ENCODE measurements at regions not wholly inside any gene's neighbourhood (a gene's known extent, or its start where the extent isn't known, plus 50 kb on each side); places are given as distances from the start of the nearest gene placed in this dataset.

- Histone ChIP-seq H3K36me3 (replicated peaks) (no peaks in the 10 kb centered on the region), H3K27me3 (replicated peaks) (no peaks in the 10 kb centered on the region), H3K27ac (no peak overlapping the region), H3K4me3 (ENCODE audit: low read depth, low read length) (no peak overlapping the region)
- TF ChIP-seq CTCF (IDR thresholded peaks at IDR 0.05; ENCODE audit: low read depth, low read length, missing control alignments), result no peak
- in situ Hi-C loops (cut with HindIII; ENCODE audit: low pct_ligation_motif_present, low sequenced_read_pairs), result no loop called here
- no peak for DNase-seq
Measured at GRCh38 chr14:28913056-28913455, 146.5 kb downstream of the FOXG1 start.

GRCh38 chr14:28926122-28926521 is 159.5 kb downstream of the FOXG1 start:
- H3K27ac ChIP-seq, result no peak overlapping the region
- in situ Hi-C loops (cut with HindIII; ENCODE audit: low pct_ligation_motif_present, low sequenced_read_pairs), result no loop called here
- H3K36me3 ChIP-seq (replicated peaks), result no peaks in the 10 kb centered on the region
- H3K27me3 ChIP-seq (replicated peaks), result no peaks in the 10 kb centered on the region
- TF ChIP-seq CTCF (IDR thresholded peaks at IDR 0.05; ENCODE audit: low read depth, low read length, missing control alignments), result no peak
- no peak overlapping the region for H3K4me3 ChIP-seq (ENCODE audit: low read depth, low read length)
- DNase-seq, result no peak

GRCh38 chr14:28931999-28932398 is 165.4 kb downstream of the FOXG1 start:
- H3K27me3 ChIP-seq (replicated peaks), result no peaks in the 10 kb centered on the region
- TF ChIP-seq CTCF (IDR thresholded peaks at IDR 0.05; ENCODE audit: low read depth, low read length, missing control alignments), result no peak
- H3K36me3 ChIP-seq (replicated peaks), result no peaks in the 10 kb centered on the region
- no peak overlapping the region for H3K4me3 ChIP-seq (ENCODE audit: low read depth, low read length)
- in situ Hi-C loops (cut with HindIII; ENCODE audit: low pct_ligation_motif_present, low sequenced_read_pairs), result no loop called here
- no peak for DNase-seq
- no peak overlapping the region for H3K27ac ChIP-seq

- in situ Hi-C loops (cut with HindIII; ENCODE audit: low pct_ligation_motif_present, low sequenced_read_pairs), result no loop called here
- TF ChIP-seq CTCF (IDR thresholded peaks at IDR 0.05; ENCODE audit: low read depth, low read length, missing control alignments), result no peak
- Histone ChIP-seq H3K27me3 (replicated peaks) (no peaks in the 10 kb centered on the region), H3K27ac (no peak overlapping the region), H3K36me3 (replicated peaks) (no peaks in the 10 kb centered on the region), H3K4me3 (ENCODE audit: low read depth, low read length) (no peak overlapping the region)
- no peak for DNase-seq
Measured at GRCh38 chr14:28936601-28937000, 170.0 kb downstream of the FOXG1 start.

- in situ Hi-C loops (cut with HindIII; ENCODE audit: low pct_ligation_motif_present, low sequenced_read_pairs), result no loop called here
- no peak for DNase-seq
- no peaks in the 10 kb centered on the region for H3K27me3 ChIP-seq (replicated peaks)
- no peak overlapping the region for H3K4me3 ChIP-seq (ENCODE audit: low read depth, low read length)
- TF ChIP-seq CTCF (IDR thresholded peaks at IDR 0.05; ENCODE audit: low read depth, low read length, missing control alignments), result no peak
- no peak overlapping the region for H3K27ac ChIP-seq
- H3K36me3 ChIP-seq (replicated peaks), result no peaks in the 10 kb centered on the region
Measured at GRCh38 chr14:28941758-28942157, 175.2 kb downstream of the FOXG1 start.

- Histone ChIP-seq H3K27me3 (replicated peaks) (no peaks in the 10 kb centered on the region), H3K4me3 (ENCODE audit: low read depth, low read length) (no peak overlapping the region), H3K27ac (no peak overlapping the region), H3K36me3 (replicated peaks) (no peaks in the 10 kb centered on the region)
- TF ChIP-seq CTCF (IDR thresholded peaks at IDR 0.05; ENCODE audit: low read depth, low read length, missing control alignments), result no peak
- no peak for DNase-seq
- in situ Hi-C loops (cut with HindIII; ENCODE audit: low pct_ligation_motif_present, low sequenced_read_pairs), result no loop called here
Measured at GRCh38 chr14:28944605-28945004, 178.0 kb downstream of the FOXG1 start.

Data from brain microvascular endothelial cell (primary cell).